Effector memory CD8-positive, alpha-beta T cell (primary cell): ENCODE measurements at regions not wholly inside any gene's neighbourhood (a gene's known extent, or its start where the extent isn't known, plus 50 kb on each side); places are given as distances from the start of the nearest gene placed in this dataset.
A peak's percentile ranks its signal among the peaks of the same experiment; 100 is the strongest.
"Not testable (repeated sequence)": the region's sequence is repeated elsewhere in the genome, so short reads cannot be mapped to it uniquely, and the experiment has no call there.

Experiments used
- ATAC-seq: fragments of 150-1000 bp; cut with Tn5 transposase; replicated peaks from 2 replicates; pipeline ENCODE4 v1.10.0; 2021; ENCODE audit warnings: mild to moderate bottlenecking, moderate library complexity
- DNase-seq, 3 experiments: peaks; one replicate each; pipeline ENCODE4 v3.0.0; 2021
- H3K27ac Mint-ChIP-seq, 2 donors: one replicate each; pipeline ENCODE4 v1.8.0; 2022; ENCODE audit warnings: mild to moderate bottlenecking in 2 of 2, mixed read lengths in 2 of 2, moderate library complexity in 2 of 2
- H3K27me3 Mint-ChIP-seq, 2 donors: one replicate each; pipeline ENCODE4 v1.8.0; 2022; ENCODE audit warnings: mixed read lengths in 2 of 2
- H3K36me3 Mint-ChIP-seq: one replicate; pipeline ENCODE4 v1.8.0; 2022; ENCODE audit warnings: mild to moderate bottlenecking, moderate library complexity, mixed read lengths; ENCODE audit not compliant: insufficient read depth
- H3K4me1 Mint-ChIP-seq, 2 donors: one replicate each; pipeline ENCODE4 v1.8.0; 2022; ENCODE audit warnings: low read depth in 2 of 2, mixed read lengths in 2 of 2
- H3K4me3 Mint-ChIP-seq, 2 donors: one replicate each; pipeline ENCODE4 v1.8.0; 2022; ENCODE audit warnings: mild to moderate bottlenecking in 2 of 2, mixed read lengths in 2 of 2, moderate library complexity in 2 of 2
- H3K9me3 Mint-ChIP-seq, 2 donors: one replicate each; pipeline ENCODE4 v1.8.0; 2022; ENCODE audit warnings: mixed read lengths in 2 of 2

- peaks cover 25 to 29% of the 10 kb centered on the region in 2 donors for H3K4me1 Mint-ChIP-seq
- DNase-seq (no peak), ATAC-seq (no peak)
- peak overlapping the region in 1 of 2 donors; percentile 52 for H3K27ac Mint-ChIP-seq
- H3K4me3 Mint-ChIP-seq: no peak overlapping the region
- peaks cover 16 to 44% of the 10 kb centered on the region in 2 donors for H3K9me3 Mint-ChIP-seq
- peaks cover 4% of the 10 kb centered on the region for H3K36me3 Mint-ChIP-seq
- H3K27me3 Mint-ChIP-seq: peaks cover 0 to 6% of the 10 kb centered on the region in 2 donors
Observed at GRCh38 chr22:47497666-47498065, 735.2 kb downstream of the TBC1D22A start.

DNA sequence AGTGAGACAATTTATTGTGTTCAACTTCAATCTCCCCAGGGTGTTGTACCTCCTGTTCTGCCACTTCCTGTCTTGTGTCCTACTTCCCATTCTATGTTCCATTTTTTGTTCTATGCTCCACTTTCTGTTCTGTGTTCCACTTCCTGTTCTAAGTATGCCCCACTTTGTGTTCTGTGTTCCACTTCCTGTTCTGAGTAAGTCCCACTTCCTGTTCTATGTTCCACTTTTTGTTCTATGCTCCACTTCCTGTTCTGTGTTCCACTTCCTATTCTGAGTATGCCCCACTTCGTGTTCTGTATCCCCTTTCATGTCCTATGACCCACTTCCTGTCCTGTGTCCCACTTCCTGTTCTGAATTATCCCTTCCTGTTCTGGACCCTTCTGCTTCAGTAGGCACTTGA, 732.7 kb downstream of the TBC1D22A start:
- peak in 1 of 3 experiments; percentile 11 for DNase-seq
- H3K4me3 Mint-ChIP-seq: peak overlapping the region; percentile 58 to 62
- H3K36me3 Mint-ChIP-seq: peaks cover 4% of the 10 kb centered on the region
- no peaks in the 10 kb centered on the region for H3K27me3 Mint-ChIP-seq
- H3K27ac Mint-ChIP-seq: peak overlapping the region; percentile 65 to 81
- H3K9me3 Mint-ChIP-seq: peaks cover 13 to 25% of the 10 kb centered on the region in 2 donors
- peak; percentile 89 for ATAC-seq
- H3K4me1 Mint-ChIP-seq: peaks cover 25 to 32% of the 10 kb centered on the region in 2 donors

DNA sequence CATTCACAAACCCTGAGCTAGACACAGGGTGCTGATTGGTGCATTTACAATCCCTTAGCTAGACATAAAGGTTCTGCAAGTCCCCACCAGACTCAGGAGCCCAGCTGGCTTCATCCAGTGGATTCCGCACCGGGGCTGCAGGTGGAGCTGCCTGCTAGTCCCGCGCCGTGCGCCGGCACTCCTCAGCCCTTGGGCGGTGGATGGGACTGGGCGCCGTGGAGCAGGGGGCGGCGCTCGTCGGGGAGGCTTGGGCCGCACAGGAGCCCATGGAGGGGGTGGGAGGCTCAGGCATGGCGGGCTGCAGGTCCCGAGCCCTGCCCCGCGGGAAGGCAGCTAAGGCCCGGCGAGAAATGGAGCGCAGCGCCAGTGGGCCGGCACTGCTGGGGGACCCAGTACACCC, 725.7 kb downstream of the TBC1D22A start:
- not testable (repeated sequence) for H3K36me3 Mint-ChIP-seq, H3K4me3 Mint-ChIP-seq, DNase-seq, H3K27me3 Mint-ChIP-seq, H3K27ac Mint-ChIP-seq, H3K9me3 Mint-ChIP-seq, ATAC-seq
- peaks cover under 1 to 16% of the 10 kb centered on the region in 2 donors for H3K4me1 Mint-ChIP-seq

GRCh38 chr22:47486569-47487312, 724.3 kb downstream of the TBC1D22A start:
- peak; percentile 73 for ATAC-seq
- peak in 1 of 3 experiments; percentile 10 for DNase-seq
- Mint-ChIP-seq H3K27ac (peak overlapping the region; percentile 32 to 95), H3K4me1 (peaks cover 0 to 9% of the 10 kb centered on the region in 2 donors), H3K36me3 (peaks cover 11% of the 10 kb centered on the region), H3K27me3 (peaks cover 0 to 8% of the 10 kb centered on the region in 2 donors), H3K4me3 (peak overlapping the region; percentile 43 to 94), H3K9me3 (no peaks in the 10 kb centered on the region)

GRCh38 chr22:47484960-47485569, 722.6 kb downstream of the TBC1D22A start:
- Mint-ChIP-seq H3K9me3 (no peaks in the 10 kb centered on the region), H3K4me3 (peak overlapping the region in 1 of 2 donors; percentile 94), H3K27me3 (peaks cover 12 to 14% of the 10 kb centered on the region in 2 donors), H3K4me1 (peaks cover 0 to 11% of the 10 kb centered on the region in 2 donors), H3K27ac (peak overlapping the region; percentile 15 to 95), H3K36me3 (peaks cover 12% of the 10 kb centered on the region)
- DNase-seq (no peak), ATAC-seq (peak; percentile 72)

- no peak for ATAC-seq
- peak overlapping the region in 1 of 2 donors; percentile 20 for H3K4me3 Mint-ChIP-seq
- H3K27me3 Mint-ChIP-seq: peaks cover 9 to 25% of the 10 kb centered on the region in 2 donors
- H3K4me1 Mint-ChIP-seq: peaks cover 11 to 24% of the 10 kb centered on the region in 2 donors
- H3K27ac Mint-ChIP-seq: no peak overlapping the region
- H3K36me3 Mint-ChIP-seq: no peaks in the 10 kb centered on the region
- no peaks in the 10 kb centered on the region for H3K9me3 Mint-ChIP-seq
- DNase-seq: no peak
Observed at GRCh38 chr22:47476231-47476630, 713.8 kb downstream of the TBC1D22A start.

GRCh38 chr22:47474895-47475294, 712.4 kb downstream of the TBC1D22A start:
- H3K4me1 Mint-ChIP-seq: peaks cover 11 to 20% of the 10 kb centered on the region in 2 donors
- ATAC-seq: no peak
- no peaks in the 10 kb centered on the region for H3K9me3 Mint-ChIP-seq
- no peaks in the 10 kb centered on the region for H3K36me3 Mint-ChIP-seq
- no peak for DNase-seq
- H3K4me3 Mint-ChIP-seq: peak overlapping the region; percentile 66 to 79
- peaks cover 2 to 12% of the 10 kb centered on the region in 2 donors for H3K27me3 Mint-ChIP-seq
- peak overlapping the region; percentile 5 to 74 for H3K27ac Mint-ChIP-seq

DNA sequence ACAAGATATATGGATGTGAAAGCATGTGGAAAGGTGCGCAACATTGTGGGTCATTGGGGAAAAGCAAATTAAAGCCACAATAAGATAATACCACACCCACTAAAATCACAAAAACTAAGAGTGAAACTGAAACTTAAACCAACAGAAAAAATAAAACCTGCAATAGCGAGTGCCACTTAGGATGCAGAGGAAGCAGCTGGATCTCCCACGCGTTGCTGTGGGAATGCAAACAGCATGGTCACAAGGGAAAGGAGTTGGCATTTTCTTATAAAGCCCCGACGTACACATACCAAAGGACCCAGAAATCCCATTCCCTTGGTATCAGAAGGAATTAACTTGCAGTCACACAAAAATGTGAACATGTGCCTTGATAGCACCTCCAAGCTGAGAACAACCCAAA, 712.0 kb downstream of the TBC1D22A start:
- Mint-ChIP-seq H3K27me3 (peaks cover 0 to 11% of the 10 kb centered on the region in 2 donors), H3K4me3 (peak overlapping the region; percentile 66 to 79), H3K9me3 (no peaks in the 10 kb centered on the region), H3K36me3 (no peaks in the 10 kb centered on the region), H3K27ac (peak overlapping the region; percentile 5 to 74), H3K4me1 (peaks cover 11 to 20% of the 10 kb centered on the region in 2 donors)
- DNase-seq (no peak), ATAC-seq (no peak)

DNA sequence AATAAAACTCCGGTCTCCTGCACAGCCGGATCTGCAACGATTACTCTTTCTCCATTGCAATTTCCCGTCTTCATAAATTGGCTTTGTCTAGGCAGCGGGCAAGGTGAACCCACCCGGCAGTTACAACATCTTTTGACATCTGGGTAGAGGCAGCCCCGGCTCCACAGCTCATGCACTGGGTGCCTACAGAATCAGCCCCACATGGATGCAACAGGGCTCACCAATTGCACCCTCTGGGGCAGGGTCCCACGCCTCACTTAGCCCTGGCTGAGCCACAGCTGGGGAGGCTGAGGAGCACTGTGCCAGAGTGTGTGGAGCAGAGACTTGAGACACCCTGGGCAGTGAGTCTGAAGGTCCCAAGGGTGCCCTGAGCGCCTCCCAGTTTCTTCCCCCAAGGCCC, 710.2 kb downstream of the TBC1D22A start:
- DNase-seq: no peak
- H3K27me3 Mint-ChIP-seq: peaks cover 0 to 14% of the 10 kb centered on the region in 2 donors
- peaks cover 11 to 20% of the 10 kb centered on the region in 2 donors for H3K4me1 Mint-ChIP-seq
- no peak overlapping the region for H3K4me3 Mint-ChIP-seq
- no peaks in the 10 kb centered on the region for H3K9me3 Mint-ChIP-seq
- ATAC-seq: no peak
- H3K27ac Mint-ChIP-seq: no peak overlapping the region
- H3K36me3 Mint-ChIP-seq: no peaks in the 10 kb centered on the region

- DNase-seq (no peak), ATAC-seq (no peak)
- Mint-ChIP-seq H3K27ac (no peak overlapping the region), H3K9me3 (peaks cover 2 to 5% of the 10 kb centered on the region in 2 donors), H3K4me1 (peaks cover 11 to 20% of the 10 kb centered on the region in 2 donors), H3K36me3 (no peaks in the 10 kb centered on the region), H3K27me3 (peaks cover 0 to 20% of the 10 kb centered on the region in 2 donors), H3K4me3 (no peak overlapping the region)
Observed at GRCh38 chr22:47471406-47471805, 709.0 kb downstream of the TBC1D22A start.

- ATAC-seq (no peak), DNase-seq (no peak)
- Mint-ChIP-seq H3K4me3 (no peak overlapping the region), H3K27ac (no peak overlapping the region), H3K36me3 (peaks cover 7% of the 10 kb centered on the region), H3K9me3 (peaks cover 3 to 8% of the 10 kb centered on the region in 2 donors), H3K4me1 (peaks cover 0 to 2% of the 10 kb centered on the region in 2 donors), H3K27me3 (peaks cover 0 to 33% of the 10 kb centered on the region in 2 donors)
Observed at GRCh38 chr22:47465809-47466208, 703.4 kb downstream of the TBC1D22A start.

- Mint-ChIP-seq H3K4me1 (peaks cover 0 to 2% of the 10 kb centered on the region in 2 donors), H3K9me3 (peaks cover 3 to 8% of the 10 kb centered on the region in 2 donors), H3K27ac (peak overlapping the region in 1 of 2 donors; percentile 25), H3K4me3 (no peak overlapping the region), H3K36me3 (peaks cover 11% of the 10 kb centered on the region), H3K27me3 (peaks cover 2 to 33% of the 10 kb centered on the region in 2 donors)
- DNase-seq (no peak), ATAC-seq (no peak)
Observed at GRCh38 chr22:47465222-47465621, 702.8 kb downstream of the TBC1D22A start.

- no peak for ATAC-seq
- Mint-ChIP-seq H3K4me3 (no peak overlapping the region), H3K27ac (no peak overlapping the region)
Observed at GRCh38 chr22:47463220-47463619, 700.8 kb downstream of the TBC1D22A start.

More at GRCh38 chr22:47463220-47463619, 700.8 kb downstream of the TBC1D22A start:
- no peak for DNase-seq
- H3K36me3 Mint-ChIP-seq: peaks cover 20% of the 10 kb centered on the region
- peaks cover 7 to 25% of the 10 kb centered on the region in 2 donors for H3K27me3 Mint-ChIP-seq
- H3K9me3 Mint-ChIP-seq: peaks cover 3 to 8% of the 10 kb centered on the region in 2 donors
- peaks cover 0 to 4% of the 10 kb centered on the region in 2 donors for H3K4me1 Mint-ChIP-seq
